ENCODE measurements at regions not wholly inside any gene's neighbourhood (a gene's known extent, or its start where the extent isn't known, plus 50 kb on each side); places are given as distances from the start of the nearest gene placed in this dataset.

DNA sequence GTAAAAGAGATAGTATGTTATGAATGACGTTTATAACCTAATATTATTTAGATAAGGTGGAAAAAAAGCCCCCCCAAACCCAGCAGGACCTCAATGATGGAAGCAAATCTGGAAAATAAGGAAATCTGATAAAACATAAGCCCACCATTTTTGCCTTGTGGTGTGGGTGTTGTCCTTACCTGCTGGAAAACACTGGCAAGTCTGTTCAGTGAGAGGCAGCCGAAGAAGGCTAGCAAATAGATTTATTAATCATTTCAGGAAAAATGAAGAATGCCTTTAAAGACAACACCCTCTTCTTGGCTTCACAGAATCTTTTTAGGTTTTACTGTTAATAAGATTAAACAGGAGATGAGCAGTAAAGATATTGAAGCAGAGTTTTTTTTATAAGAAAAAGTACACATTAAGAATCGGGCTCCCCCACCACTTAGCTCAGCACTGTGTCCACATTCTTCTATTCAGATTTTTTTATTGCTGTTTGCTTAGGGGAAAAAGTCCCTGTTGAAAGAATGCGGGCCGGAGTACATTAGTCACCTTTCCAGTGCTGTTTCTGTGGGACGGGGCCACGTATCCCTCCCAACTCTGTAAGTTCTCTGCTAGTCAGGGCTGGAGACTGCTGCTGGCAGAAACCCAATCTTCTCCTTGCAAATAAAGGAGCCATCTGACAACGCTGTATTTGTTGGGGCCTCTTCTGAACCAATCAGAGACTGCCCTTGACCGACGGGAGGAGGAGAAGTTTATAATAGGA, 104.1 kb downstream of the EVX1 start:
- TF ChIP-seq, protein P1, sequence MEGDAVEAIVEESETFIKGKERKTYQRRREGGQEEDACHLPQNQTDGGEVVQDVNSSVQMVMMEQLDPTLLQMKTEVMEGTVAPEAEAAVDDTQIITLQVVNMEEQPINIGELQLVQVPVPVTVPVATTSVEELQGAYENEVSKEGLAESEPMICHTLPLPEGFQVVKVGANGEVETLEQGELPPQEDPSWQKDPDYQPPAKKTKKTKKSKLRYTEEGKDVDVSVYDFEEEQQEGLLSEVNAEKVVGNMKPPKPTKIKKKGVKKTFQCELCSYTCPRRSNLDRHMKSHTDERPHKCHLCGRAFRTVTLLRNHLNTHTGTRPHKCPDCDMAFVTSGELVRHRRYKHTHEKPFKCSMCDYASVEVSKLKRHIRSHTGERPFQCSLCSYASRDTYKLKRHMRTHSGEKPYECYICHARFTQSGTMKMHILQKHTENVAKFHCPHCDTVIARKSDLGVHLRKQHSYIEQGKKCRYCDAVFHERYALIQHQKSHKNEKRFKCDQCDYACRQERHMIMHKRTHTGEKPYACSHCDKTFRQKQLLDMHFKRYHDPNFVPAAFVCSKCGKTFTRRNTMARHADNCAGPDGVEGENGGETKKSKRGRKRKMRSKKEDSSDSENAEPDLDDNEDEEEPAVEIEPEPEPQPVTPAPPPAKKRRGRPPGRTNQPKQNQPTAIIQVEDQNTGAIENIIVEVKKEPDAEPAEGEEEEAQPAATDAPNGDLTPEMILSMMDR (IDR thresholded peaks at IDR 0.05) = no peak
- no peak for TF ChIP-seq POLR2A (IDR thresholded peaks at IDR 0.05)
